ENCODE measurements at regions not wholly inside any gene's neighbourhood (a gene's known extent, or its start where the extent isn't known, plus 50 kb on each side); places are given as distances from the start of the nearest gene placed in this dataset.

GRCh38 chr4:151921811-151922210 is 161.0 kb upstream of the GATB start:
- no peak for TF ChIP-seq CTCF (conservative IDR thresholded peaks at IDR 0.05; ENCODE audit: low read depth, low read length)
- no peak for TF ChIP-seq EZH2phosphoT487 (IDR thresholded peaks at IDR 0.05; ENCODE audit: borderline replicate concordance, low read length)

Measured in PC-3 (cell line).